CD4-positive, alpha-beta T cell (primary cell): ENCODE measurements at regions not wholly inside any gene's neighbourhood (a gene's known extent, or its start where the extent isn't known, plus 50 kb on each side); places are given as distances from the start of the nearest gene placed in this dataset.

Experiments
- ATAC-seq: fragments of 200-7000 bp; cut with Tn5 transposase; one replicate; pipeline ENCODE4 v1.10.0; 2022; ENCODE audit warnings: mild to moderate bottlenecking; ENCODE audit not compliant: poor library complexity
- CTCF ChIA-PET: fragments of 350-600 bp; sonication (Branson Sonifier 250); formaldehyde crosslinking; loops from one replicate; lab custom pipeline; 2021; ENCODE audit warnings: antibody characterized with exemption, inconsistent platforms; lab: Charles Lee
- POLR2A ChIA-PET: fragments of 350-600 bp; sonication (Branson Sonifier 250); formaldehyde crosslinking; loops from one replicate; lab custom pipeline; 2021; ENCODE audit warnings: antibody characterized with exemption, inconsistent platforms; lab: Charles Lee
- DNase-seq, 14 experiments: peaks; one replicate each; pipeline ENCODE4 v3.0.0-alpha.2; 2013 to 2020; ENCODE audit warnings: mixed read lengths in 2 of 14
- H3K27ac ChIP-seq, 2 donors: one replicate each; pipeline versions ENCODE4 v1.5.1 to v1.7.0; 2013; ENCODE audit warnings: low read length in 2 of 2, low read depth in 1 of 2, mild to moderate bottlenecking in 1 of 2
- H3K27me3 ChIP-seq, 2 experiments: 1 replicate in 1 of 2; 2 replicates in 1 of 2; pipeline versions ENCODE4 v1.6.1 to v1.7.0; 2013; ENCODE audit warnings: low read length in 2 of 2, control low read depth in 1 of 2, mild to moderate bottlenecking in 1 of 2, moderate library complexity in 1 of 2; ENCODE audit not compliant: insufficient read depth in 2 of 2, control insufficient read depth in 1 of 2
- H3K36me3 ChIP-seq: one replicate; pipeline ENCODE4 v1.6.1; 2013; ENCODE audit warnings: low read length, control low read depth; ENCODE audit not compliant: insufficient read depth
- H3K4me1 ChIP-seq: one replicate; pipeline ENCODE4 v1.6.1; 2013; ENCODE audit warnings: low read length, control low read depth; ENCODE audit not compliant: insufficient read depth
- H3K4me3 ChIP-seq: one replicate; pipeline ENCODE4 v1.5.1; 2013; ENCODE audit warnings: mild to moderate bottlenecking, low read length, moderate library complexity
- H3K9me3 ChIP-seq, 2 experiments: 1 replicate in 1 of 2; 2 replicates in 1 of 2; pipeline versions ENCODE4 v1.6.1 to v1.7.0; 2013; ENCODE audit warnings: low read length in 2 of 2, mild to moderate bottlenecking in 2 of 2, control low read depth in 1 of 2, moderate library complexity in 1 of 2; ENCODE audit not compliant: control insufficient read depth in 1 of 2, insufficient read depth in 1 of 2
- H3K27ac Mint-ChIP-seq: one replicate; pipeline ENCODE4 v1.8.0; 2020; ENCODE audit warnings: mixed read lengths
- H3K27me3 Mint-ChIP-seq: one replicate; pipeline ENCODE4 v1.8.0; 2021; ENCODE audit warnings: mixed read lengths
- H3K36me3 Mint-ChIP-seq: one replicate; pipeline ENCODE4 v1.8.0; 2021; ENCODE audit warnings: low read depth, mixed read lengths
- H3K4me1 Mint-ChIP-seq: one replicate; pipeline ENCODE4 v1.8.0; 2021; ENCODE audit warnings: low read depth, mixed read lengths
- H3K4me3 Mint-ChIP-seq: one replicate; pipeline ENCODE4 v1.8.0; 2020; ENCODE audit warnings: mild to moderate bottlenecking, mixed read lengths
- H3K9me3 Mint-ChIP-seq: one replicate; pipeline ENCODE4 v1.8.0; 2020; ENCODE audit warnings: mixed read lengths
- CTCF ChIP-seq: fragments of 200-600 bp; IDR thresholded peaks from one replicate; pipeline ENCODE4 v1.8.0; 2022; ENCODE audit warnings: antibody characterized with exemption, mild to moderate bottlenecking
- intact Hi-C, 2 experiments: fragments of 100-400 bp; cut with DNase I in 1 of 2; cut with micrococcal nuclease in 1 of 2; formaldehyde crosslinking; loops; one replicate each; pipeline versions ENCODE4 v1.15.1 to v1.9.0; 2023 to 2025; cut with DNase I, micrococcal nuclease

GRCh38 chr21:18603261-18603660, 199.7 kb upstream of the TMPRSS15 start:
- Mint-ChIP-seq H3K9me3 (peaks cover 4% of the 10 kb centered on the region), H3K36me3 (no peaks in the 10 kb centered on the region), H3K4me3 (no peak overlapping the region), H3K27me3 (no peaks in the 10 kb centered on the region), H3K4me1 (no peaks in the 10 kb centered on the region), H3K27ac (no peak overlapping the region)
- DNase-seq (no peak), ATAC-seq (no peak)
- H3K4me3 ChIP-seq: no peak overlapping the region
- H3K27ac ChIP-seq: no peak overlapping the region
- no peaks in the 10 kb centered on the region for H3K9me3 ChIP-seq
- intact Hi-C loops: no loop called here
- no peak for TF ChIP-seq CTCF
- H3K36me3 ChIP-seq: no peaks in the 10 kb centered on the region
- H3K4me1 ChIP-seq: no peaks in the 10 kb centered on the region
- CTCF ChIA-PET: interaction anchor here (1.3 kb wide), 1 partner anchor 11 kb away, joined by 3 read pairs; no protein-coding TSS in a partner anchor
- no peaks in the 10 kb centered on the region for H3K27me3 ChIP-seq
- POLR2A ChIA-PET: no interaction called here

GRCh38 chr21:18603980-18604379, 200.4 kb upstream of the TMPRSS15 start:
- Mint-ChIP-seq H3K27ac (no peak overlapping the region), H3K4me3 (no peak overlapping the region), H3K27me3 (no peaks in the 10 kb centered on the region), H3K36me3 (no peaks in the 10 kb centered on the region), H3K4me1 (no peaks in the 10 kb centered on the region), H3K9me3 (peaks cover 4% of the 10 kb centered on the region)
- H3K4me3 ChIP-seq: no peak overlapping the region
- ChIA-PET CTCF (interaction anchor here (1.3 kb wide), 1 partner anchor 11 kb away, joined by 3 read pairs; no protein-coding TSS in a partner anchor), POLR2A (no interaction called here)
- no peaks in the 10 kb centered on the region for H3K4me1 ChIP-seq
- no peak for TF ChIP-seq CTCF
- no peak overlapping the region for H3K27ac ChIP-seq
- intact Hi-C loops: no loop called here
- H3K36me3 ChIP-seq: no peaks in the 10 kb centered on the region
- ATAC-seq (no peak), DNase-seq (no peak)
- H3K9me3 ChIP-seq: no peaks in the 10 kb centered on the region
- H3K27me3 ChIP-seq: no peaks in the 10 kb centered on the region

- H3K27ac ChIP-seq: no peak overlapping the region
- Mint-ChIP-seq H3K27ac (no peak overlapping the region), H3K27me3 (no peaks in the 10 kb centered on the region), H3K36me3 (no peaks in the 10 kb centered on the region), H3K4me3 (no peak overlapping the region), H3K9me3 (peaks cover 6% of the 10 kb centered on the region), H3K4me1 (no peaks in the 10 kb centered on the region)
- POLR2A ChIA-PET: no interaction called here
- H3K4me3 ChIP-seq: no peak overlapping the region
- ATAC-seq: no peak
- H3K27me3 ChIP-seq: no peaks in the 10 kb centered on the region
- CTCF ChIA-PET: no interaction called here
- DNase-seq: no peak
- TF ChIP-seq CTCF: no peak
- no peaks in the 10 kb centered on the region for H3K4me1 ChIP-seq
- H3K9me3 ChIP-seq: no peaks in the 10 kb centered on the region
- intact Hi-C loops: no loop called here
- H3K36me3 ChIP-seq: no peaks in the 10 kb centered on the region
Measured at GRCh38 chr21:18608226-18608625, 204.6 kb upstream of the TMPRSS15 start.
